ENCODE measurements at regions not wholly inside any gene's neighbourhood (a gene's known extent, or its start where the extent isn't known, plus 50 kb on each side); places are given as distances from the start of the nearest gene placed in this dataset.

- Mint-ChIP-seq H3K9me3 (no peaks in the 10 kb centered on the region), H3K4me3 (no peak overlapping the region), H3K27ac (no peak overlapping the region), H3K27me3 (ENCODE audit: low read depth) (peaks cover 3% of the 10 kb centered on the region), H3K4me1 (no peaks in the 10 kb centered on the region), H3K36me3 (ENCODE audit: low read depth) (no peaks in the 10 kb centered on the region)
- TF ChIP-seq CTCF (IDR thresholded peaks at IDR 0.05; ENCODE audit: unreplicated experiment in 3 of 3), result no peak
Measured at GRCh38 chr4:175380841-175381240, 431.2 kb downstream of the GPM6A start.

GRCh38 chr4:175385797-175386196 is 426.3 kb downstream of the GPM6A start:
- Mint-ChIP-seq H3K27me3 (ENCODE audit: low read depth) (no peaks in the 10 kb centered on the region), H3K27ac (no peak overlapping the region), H3K4me3 (no peak overlapping the region), H3K4me1 (no peaks in the 10 kb centered on the region), H3K9me3 (no peaks in the 10 kb centered on the region), H3K36me3 (ENCODE audit: low read depth) (no peaks in the 10 kb centered on the region)
- TF ChIP-seq CTCF (IDR thresholded peaks at IDR 0.05; ENCODE audit: unreplicated experiment in 3 of 3), result no peak

GRCh38 chr4:175386776-175387507 is 425.1 kb downstream of the GPM6A start:
- Mint-ChIP-seq H3K27ac (no peak overlapping the region), H3K4me3 (no peak overlapping the region), H3K27me3 (ENCODE audit: low read depth) (no peaks in the 10 kb centered on the region), H3K36me3 (ENCODE audit: low read depth) (no peaks in the 10 kb centered on the region), H3K9me3 (no peaks in the 10 kb centered on the region), H3K4me1 (no peaks in the 10 kb centered on the region)
- no peak for TF ChIP-seq CTCF (IDR thresholded peaks at IDR 0.05; ENCODE audit: unreplicated experiment in 3 of 3)

GRCh38 chr4:175394208-175394607 is 417.9 kb downstream of the GPM6A start:
- H3K4me1 Mint-ChIP-seq, result no peaks in the 10 kb centered on the region
- no peak overlapping the region for H3K4me3 Mint-ChIP-seq
- H3K27ac Mint-ChIP-seq, result no peak overlapping the region
- no peaks in the 10 kb centered on the region for H3K9me3 Mint-ChIP-seq
- H3K27me3 Mint-ChIP-seq (ENCODE audit: low read depth), result no peaks in the 10 kb centered on the region
- no peak for TF ChIP-seq CTCF (IDR thresholded peaks at IDR 0.05; ENCODE audit: unreplicated experiment in 3 of 3)
- H3K36me3 Mint-ChIP-seq (ENCODE audit: low read depth), result no peaks in the 10 kb centered on the region

GRCh38 chr4:175405961-175406360 is 406.1 kb downstream of the GPM6A start:
- Mint-ChIP-seq H3K27ac (no peak overlapping the region), H3K4me3 (no peak overlapping the region), H3K4me1 (peaks cover 4% of the 10 kb centered on the region), H3K36me3 (ENCODE audit: low read depth) (no peaks in the 10 kb centered on the region), H3K27me3 (ENCODE audit: low read depth) (no peaks in the 10 kb centered on the region), H3K9me3 (no peaks in the 10 kb centered on the region)
- TF ChIP-seq CTCF (IDR thresholded peaks at IDR 0.05; ENCODE audit: unreplicated experiment in 3 of 3), result no peak

GRCh38 chr4:175407926-175408325 is 404.1 kb downstream of the GPM6A start:
- no peaks in the 10 kb centered on the region for H3K27me3 Mint-ChIP-seq (ENCODE audit: low read depth)
- TF ChIP-seq CTCF (IDR thresholded peaks at IDR 0.05; ENCODE audit: unreplicated experiment in 3 of 3), result no peak
- H3K4me1 Mint-ChIP-seq, result peaks cover 4% of the 10 kb centered on the region
- H3K4me3 Mint-ChIP-seq, result no peak overlapping the region
- H3K9me3 Mint-ChIP-seq, result peaks cover under 1% of the 10 kb centered on the region
- H3K36me3 Mint-ChIP-seq (ENCODE audit: low read depth), result no peaks in the 10 kb centered on the region
- no peak overlapping the region for H3K27ac Mint-ChIP-seq

Measured in nephron (organoid).